ENCODE measurements at regions not wholly inside any gene's neighbourhood (a gene's known extent, or its start where the extent isn't known, plus 50 kb on each side); places are given as distances from the start of the nearest gene placed in this dataset.

DNA sequence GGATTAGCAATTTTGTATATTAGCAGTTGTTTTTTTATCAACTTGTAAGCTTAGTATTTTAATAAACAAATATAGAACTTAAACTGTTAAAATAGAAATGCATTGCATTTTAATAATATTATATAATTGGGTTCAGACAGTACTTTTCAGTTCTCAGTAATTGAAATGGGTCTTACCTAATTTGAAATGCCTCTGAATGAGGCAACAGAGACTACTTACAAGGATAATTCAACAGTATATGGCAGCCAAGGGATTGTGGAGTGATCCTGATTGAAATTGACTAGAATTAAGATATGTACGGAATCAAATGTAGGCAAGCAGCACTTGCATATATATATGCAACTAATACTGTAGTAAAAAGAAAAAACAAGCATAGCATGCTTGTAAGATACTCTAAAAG is 1503.9 kb upstream of the MIR17HG start:
- intact Hi-C loops (cut with micrococcal nuclease): no loop called here
- Histone ChIP-seq H3K36me3 (ENCODE audit: control insufficient read depth, insufficient read depth, low read length) (no peaks in the 10 kb centered on the region), H2BK120ac (ENCODE audit: low read depth, low read length) (no peak overlapping the region), H4K91ac (ENCODE audit: insufficient read depth, low read depth, low read length) (no peak overlapping the region), H2BK5ac (ENCODE audit: low read depth, low read length, poor library complexity, severe bottlenecking) (no peak overlapping the region), H3K4me2 (ENCODE audit: low read depth, low read length) (no peak overlapping the region), H3K9ac (ENCODE audit: low read depth, low read length) (no peak overlapping the region), H2AK5ac (ENCODE audit: low read depth, low read length) (no peak overlapping the region), H3K23ac (ENCODE audit: low read depth, low read length) (no peak overlapping the region), H3K9me1 (ENCODE audit: insufficient read depth, low read length) (no peaks in the 10 kb centered on the region), H3K79me1 (ENCODE audit: low read depth in 1 of 2, low read length in 2 of 2) (no peaks in the 10 kb centered on the region), H2AK9ac (replicated peaks; ENCODE audit: low read depth, low read length, poor library complexity) (no peak overlapping the region), H4K8ac (ENCODE audit: low read depth in 2 of 2, low read length in 2 of 2) (no peak overlapping the region), H3K4me3 (ENCODE audit: insufficient read depth, low read depth, low read length) (no peak overlapping the region), H3K27me3 (ENCODE audit: control insufficient read depth, insufficient read depth, low read length) (no peaks in the 10 kb centered on the region), H2AFZ (replicated peaks; ENCODE audit: low read length, poor library complexity) (no peak overlapping the region), H4K5ac (ENCODE audit: low read depth, low read length) (no peak overlapping the region), H3K4ac (ENCODE audit: low read depth, low read length) (no peak overlapping the region), H3K4me1 (ENCODE audit: control insufficient read depth, insufficient read depth, low read length) (no peaks in the 10 kb centered on the region), H2BK15ac (ENCODE audit: low read depth, low read length) (no peak overlapping the region), H2BK20ac (ENCODE audit: low read depth, low read length) (no peak overlapping the region), H3K27ac (ENCODE audit: insufficient read depth, low read length) (no peak overlapping the region), H3K56ac (ENCODE audit: extremely low read depth, insufficient read depth, low read length) (no peak overlapping the region), H4K20me1 (ENCODE audit: insufficient read depth, low read length) (no peaks in the 10 kb centered on the region), H3K18ac (ENCODE audit: low read depth, low read length) (no peak overlapping the region), H3K14ac (replicated peaks; ENCODE audit: low read depth, low read length) (no peak overlapping the region), H3K9me3 (ENCODE audit: control insufficient read depth, insufficient read depth, low read length) (no peaks in the 10 kb centered on the region)
- ATAC-seq (ENCODE audit: low read depth): no peak
- TF ChIP-seq NFE2L2 (IDR thresholded peaks at IDR 0.05; ENCODE audit: low read depth, low read length) (no peak), CEBPB (IDR thresholded peaks at IDR 0.05; ENCODE audit: low read depth, low read length) (no peak), RFX5 (IDR thresholded peaks at IDR 0.05; ENCODE audit: low read depth, low read length) (no peak)
- dilution Hi-C loops (cut with HindIII; ENCODE audit: low sequenced_read_pairs, unreplicated experiment): no loop called here
- ChIA-PET CTCF (no interaction called here), POLR2A (ENCODE audit: unreplicated experiment) (no interaction called here)
- DNase-seq: no peak
- in situ Hi-C loops (cut with MboI; ENCODE audit: low sequenced_read_pairs): no loop called here
- no TSS peak for BruUV-seq (replicated peaks)
- whole genome bisulfite sequencing, 2 experiments (ENCODE audit: extremely low coverage in 2 of 2, insufficient read length in 1 of 2): no CpG with 5 or more reads among the region's 1 CpG

Data from IMR-90 (cell line).